SK-N-SH (cell line): ENCODE measurements at regions not wholly inside any gene's neighbourhood (a gene's known extent, or its start where the extent isn't known, plus 50 kb on each side); places are given as distances from the start of the nearest gene placed in this dataset.

Experiments
- CTCF ChIA-PET: fragments of 300-600, 350-600 bp; formaldehyde crosslinking; extraction: SDS; loops from one replicate; lab custom pipeline; 2021; lab: Yijun Ruan, JAX
- POLR2A ChIA-PET: fragments of 350-600 bp; sonication (Branson Sonifier 250); formaldehyde crosslinking; extraction: SDS; loops from one replicate; lab custom pipeline; 2020; ENCODE audit warnings: antibody characterized with exemption, inconsistent platforms; lab: Yijun Ruan, JAX
- DNase-seq: peaks from one replicate; pipeline ENCODE4 v3.0.0; 2012
- H2AFZ ChIP-seq: fragments of 200-600 bp; sonication (generic); 2 replicates; pipeline ENCODE4 v1.8.1; 2016; ENCODE audit warnings: antibody characterized with exemption, mild to moderate bottlenecking, low read depth
- H3F3A ChIP-seq: fragments of 200-600 bp; sonication (generic); replicated peaks from 2 replicates; pipeline ENCODE3; 2016; ENCODE audit warnings: antibody characterized with exemption, mild to moderate bottlenecking; ENCODE audit not compliant: insufficient read depth
- H3K27ac ChIP-seq, 2 experiments: fragments of 200-500 bp in 1 of 2; fragments of 200-600 bp in 1 of 2; sonication (Bioruptor generic) in 1 of 2; sonication (generic), shearing (Covaris generic) in 1 of 2; 2 replicates each; pipeline versions ENCODE4 v1.5.1 to v1.6.1; 2014 to 2016; ENCODE audit warnings: low read depth in 2 of 2, inconsistent platforms in 1 of 2, low read length in 1 of 2, mild to moderate bottlenecking in 1 of 2, mixed read lengths in 1 of 2
- H3K27me3 ChIP-seq: fragments of 200-600 bp; sonication (generic), shearing (Covaris generic); 2 replicates; pipeline ENCODE4 v1.6.1; 2016; ENCODE audit warnings: mixed run types; ENCODE audit not compliant: insufficient read depth
- H3K36me3 ChIP-seq, 2 experiments: fragments of 200-500 bp in 1 of 2; fragments of 200-600 bp in 1 of 2; sonication (Bioruptor generic) in 1 of 2; sonication (generic) in 1 of 2; replicated peaks in 1 of 2; 2 replicates each; pipeline versions ENCODE3 to v1.5.1; 2014 to 2016; ENCODE audit warnings: low read length in 1 of 2, mild to moderate bottlenecking in 1 of 2; ENCODE audit not compliant: insufficient read depth in 2 of 2, control insufficient read depth in 1 of 2
- H3K4me1 ChIP-seq, 2 experiments: fragments of 200-500 bp in 1 of 2; fragments of 200-600 bp in 1 of 2; sonication (Bioruptor generic) in 1 of 2; sonication (generic), shearing (Covaris generic) in 1 of 2; 2 replicates each; pipeline versions ENCODE4 v1.5.1 to v1.6.1; 2014 to 2016; ENCODE audit warnings: low read depth in 1 of 2, low read length in 1 of 2, mixed run types in 1 of 2; ENCODE audit not compliant: insufficient read depth in 2 of 2, control insufficient read depth in 1 of 2
- H3K4me2 ChIP-seq: fragments of 200-600 bp; sonication (generic), shearing (Covaris generic); 2 replicates; pipeline ENCODE4 v1.6.1; 2017; ENCODE audit warnings: mixed run types
- H3K4me3 ChIP-seq, 2 experiments: fragments of 200-500 bp in 1 of 2; fragments of 200-600 bp in 1 of 2; sonication (Bioruptor generic) in 1 of 2; sonication (generic), shearing (Covaris generic) in 1 of 2; 2 replicates each; pipeline versions ENCODE4 v1.5.1 to v1.8.1; 2014 to 2016; ENCODE audit warnings: low read depth in 2 of 2, inconsistent platforms in 1 of 2, low read length in 1 of 2, mild to moderate bottlenecking in 1 of 2, mixed read lengths in 1 of 2, moderate library complexity in 1 of 2
- H3K79me2 ChIP-seq: fragments of 200-600 bp; sonication (generic); 2 replicates; pipeline ENCODE4 v1.8.1; 2017; ENCODE audit warnings: mild to moderate bottlenecking; ENCODE audit not compliant: insufficient read depth
- H3K9ac ChIP-seq: fragments of 200-600 bp; sonication (generic); 2 replicates; pipeline ENCODE4 v1.6.1; 2017; ENCODE audit warnings: mixed run types
- H3K9me2 ChIP-seq: fragments of 200-600 bp; sonication (generic); 2 replicates; pipeline ENCODE4 v1.6.1; 2017; ENCODE audit warnings: mixed run types
- H3K9me3 ChIP-seq: fragments of 200-600 bp; sonication (generic); 2 replicates; pipeline ENCODE4 v1.6.1; 2017; ENCODE audit warnings: mixed run types, mild to moderate bottlenecking, moderate library complexity
- H4K20me1 ChIP-seq: fragments of 200-600 bp; sonication (generic); 2 replicates; pipeline ENCODE4 v1.6.1; 2017; ENCODE audit warnings: mild to moderate bottlenecking, mixed run types; ENCODE audit not compliant: insufficient read depth
- CHD2 ChIP-seq: fragments of 150-350 bp; IDR thresholded peaks from 2 replicates; pipeline ENCODE4 v1.6.1; 2018; ENCODE audit warnings: low read length; ENCODE audit not compliant: partially characterized antibody
- CTCF ChIP-seq: fragments of 200-600 bp; sonication (generic); IDR thresholded peaks from 2 replicates; pipeline ENCODE4 v1.6.1; 2017; ENCODE audit warnings: antibody characterized with exemption, mild to moderate bottlenecking, moderate library complexity
- EP300 ChIP-seq, 2 experiments: IDR thresholded peaks; 2 replicates each; pipeline versions ENCODE4 v1.4.0 to v1.6.1; 2012; ENCODE audit warnings: borderline replicate concordance in 1 of 2, low read depth in 1 of 2, low read length in 1 of 2
- EZH2phosphoT487 ChIP-seq: fragments of 200-600 bp; sonication (generic); IDR thresholded peaks from 2 replicates; pipeline ENCODE4 v1.6.1; 2017; ENCODE audit warnings: low read depth, mixed run types, mild to moderate bottlenecking, antibody characterized with exemption, moderate library complexity, borderline replicate concordance
- FOXJ3 ChIP-seq: sonication (generic); formaldehyde crosslinking; IDR thresholded peaks from 2 replicates; pipeline ENCODE4 v1.5.1; 2020; ENCODE audit warnings: mild to moderate bottlenecking, missing genetic modification reagents
- FOXM1 ChIP-seq: IDR thresholded peaks from 2 replicates; pipeline ENCODE4 v1.4.0; 2012; ENCODE audit warnings: low read depth, mild to moderate bottlenecking
- IRF3 ChIP-seq: fragments of 150-350 bp; IDR thresholded peaks from 2 replicates; pipeline ENCODE4 v1.6.1; 2016; ENCODE audit warnings: mild to moderate bottlenecking, low read depth, low read length
- JUND ChIP-seq: IDR thresholded peaks from 2 replicates; pipeline ENCODE4 v1.4.0; 2012
- MAX ChIP-seq: IDR thresholded peaks from 2 replicates; pipeline ENCODE4 v1.4.0; 2012; ENCODE audit warnings: low read depth
- MEF2A ChIP-seq: IDR thresholded peaks from 2 replicates; pipeline ENCODE4 v1.4.0; 2012; ENCODE audit warnings: low read depth, borderline replicate concordance
- NFIC ChIP-seq: IDR thresholded peaks from 2 replicates; pipeline ENCODE4 v1.4.0; 2012; ENCODE audit warnings: borderline replicate concordance
- NRF1 ChIP-seq: IDR thresholded peaks from 2 replicates; pipeline ENCODE4 v1.6.1; 2012; ENCODE audit warnings: low read depth, mild to moderate bottlenecking, low read length
- PBX3 ChIP-seq: IDR thresholded peaks from 2 replicates; pipeline ENCODE4; 2012
- POLR2AphosphoS5 ChIP-seq: IDR thresholded peaks from 2 replicates; pipeline ENCODE4 v1.6.1; 2012; ENCODE audit warnings: low read depth, low read length
- RCOR1 ChIP-seq: fragments of 150-350 bp; IDR thresholded peaks from 2 replicates; pipeline ENCODE4 v1.6.1; 2017; ENCODE audit warnings: antibody characterized with exemption, low read length
- RXRA ChIP-seq: IDR thresholded peaks from 2 replicates; pipeline ENCODE4 v1.4.0; 2012; ENCODE audit warnings: low read depth, mild to moderate bottlenecking, borderline replicate concordance
- TAF1 ChIP-seq: IDR thresholded peaks from 2 replicates; pipeline ENCODE4 v1.6.1; 2012; ENCODE audit warnings: low read depth, mild to moderate bottlenecking, low read length, moderate library complexity, borderline replicate concordance
- TEAD4 ChIP-seq: IDR thresholded peaks from 2 replicates; pipeline ENCODE4 v1.4.0; 2012; ENCODE audit warnings: mild to moderate bottlenecking, borderline replicate concordance; ENCODE audit not compliant: insufficient read depth
- USF1 ChIP-seq: IDR thresholded peaks from 2 replicates; pipeline ENCODE4 v1.4.0; 2012; ENCODE audit warnings: low read depth, borderline replicate concordance
- YY1 ChIP-seq: IDR thresholded peaks from 2 replicates; pipeline ENCODE4 v1.4.0; 2012; ENCODE audit warnings: low read depth, mild to moderate bottlenecking
- ZBTB33 ChIP-seq: IDR thresholded peaks from 2 replicates; pipeline ENCODE4 v1.4.0; 2012; ENCODE audit warnings: low read depth, borderline replicate concordance
- WGBS: methylation state at CpG from one replicate; pipeline ENCODE4 v1.1.6; 2017; ENCODE audit warnings: low lambda C conversion rate; 5-methylcytosine and 5-hydroxymethylcytosine counted together

- TF ChIP-seq FOXM1 (no peak), FOXJ3 (CRISPR knock-in tag) (no peak)
- TF ChIP-seq, all 33 proteins: peak for 0
Measured at GRCh38 chr15:92808598-92809063, 91.5 kb upstream of the CHD2 start (continued).

- H3K9me3 ChIP-seq = no peaks in the 10 kb centered on the region
- WGBS = 22% methylated on average over 59 of the region's 80 CpGs
- DNase-seq = peak; percentile 94
- H3K9ac ChIP-seq = peak overlapping the region; percentile 70
- H3K4me2 ChIP-seq = peak overlapping the region; percentile 70
- ChIA-PET POLR2A (interaction anchor here (0.6 to 2.9 kb wide), 10 partner anchors 11 to 109 kb away, joined by 3 to 63 read pairs (median 9); partner anchors contain the start of gene CHD2), CTCF (interaction anchor here (0.7 to 5.3 kb wide), 19 partner anchors 11 to 209 kb away, joined by 3 to 41 read pairs (median 6); partner anchors contain the start of gene CHD2)
- no peaks in the 10 kb centered on the region; a peak in 1 of 4 replicates for H3K4me1 ChIP-seq
- H3K27ac ChIP-seq = peak overlapping the region; percentile 81 to 88
- H3K79me2 ChIP-seq = no peaks in the 10 kb centered on the region
- peaks cover 25% of the 10 kb centered on the region for H3F3A ChIP-seq
- H3K36me3 ChIP-seq = no peaks in the 10 kb centered on the region
- peak overlapping the region; percentile 40 to 41; a peak in 3 of 4 replicates for H3K4me3 ChIP-seq
- H4K20me1 ChIP-seq = no peaks in the 10 kb centered on the region
- H3K27me3 ChIP-seq = no peaks in the 10 kb centered on the region
- H3K9me2 ChIP-seq = no peaks in the 10 kb centered on the region
- H2AFZ ChIP-seq = peak overlapping the region; percentile 96
- TF ChIP-seq POLR2AphosphoS5 = peak; percentile 42; the same call in 1 of the 2 replicates
- peak; percentile 61 for TF ChIP-seq FOXJ3 (CRISPR knock-in tag)
- TF ChIP-seq JUND = no peak
- peak; percentile 93 for TF ChIP-seq YY1
- TF ChIP-seq CTCF = peak; percentile 77
- TF ChIP-seq TAF1 = peak; percentile 57; the same call in 1 of the 2 replicates
- no peak for TF ChIP-seq EZH2phosphoT487
- peak; percentile 28 for TF ChIP-seq NFIC
- TF ChIP-seq MAX = peak; percentile 99
- TF ChIP-seq NRF1 = no peak
- TF ChIP-seq EP300 (IDR thresholded peaks at IDR 0.05; ENCODE audit: borderline replicate concordance in 1 of 2, low read depth in 1 of 2, low read length in 1 of 2) = peak; percentile 18 to 20; a peak in 2 of 4 replicates
- peak; percentile 47; the same call in 1 of the 2 replicates for TF ChIP-seq TEAD4
- TF ChIP-seq USF1 = peak; percentile 89
- peak; percentile 24; the same call in 1 of the 2 replicates for TF ChIP-seq PBX3
- no peak for TF ChIP-seq MEF2A
- peak; percentile 22 for TF ChIP-seq CHD2
- no peak for TF ChIP-seq RCOR1
- TF ChIP-seq ZBTB33 = no peak
- peak; percentile 66; the same call in 1 of the 2 replicates for TF ChIP-seq FOXM1
- TF ChIP-seq IRF3 = no peak
- no peak for TF ChIP-seq RXRA
Measured at GRCh38 chr15:92809064-92809879, 90.9 kb upstream of the CHD2 start.
